ENCODE measurements at regions not wholly inside any gene's neighbourhood (a gene's known extent, or its start where the extent isn't known, plus 50 kb on each side); places are given as distances from the start of the nearest gene placed in this dataset.
"Not testable (repeated sequence)": the region's sequence is repeated elsewhere in the genome, so short reads cannot be mapped to it uniquely, and the experiment has no call there.

DNA sequence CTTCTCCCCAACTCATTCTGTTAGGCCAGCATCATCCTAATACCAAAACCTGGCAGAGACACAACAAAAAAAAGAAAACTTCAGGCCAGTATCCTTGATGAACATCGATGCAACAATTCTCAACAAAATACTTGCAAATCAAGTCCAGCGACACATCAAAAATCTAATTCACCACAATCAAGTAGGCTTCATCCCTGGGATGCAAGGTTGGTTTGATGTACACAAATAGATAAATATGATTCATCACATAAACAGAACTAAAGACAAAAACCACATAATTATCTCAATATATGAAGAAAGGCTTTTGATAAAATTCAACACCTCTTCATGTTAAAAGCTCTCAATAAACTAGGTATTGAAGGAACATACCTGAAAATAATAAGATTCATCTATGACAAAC, 184.1 kb downstream of the SLC38A4 start:
- not testable (repeated sequence) for TF ChIP-seq CTCF (IDR thresholded peaks at IDR 0.05); POLR2A (IDR thresholded peaks at IDR 0.05); POLR2AphosphoS5 (IDR thresholded peaks at IDR 0.05; ENCODE audit: insufficient read depth in 1 of 2, low read depth in 1 of 2)

Measured in vagina (tissue), 2 donors.